Astrocyte (in vitro differentiated cells and primary cell): ENCODE measurements at regions not wholly inside any gene's neighbourhood (a gene's known extent, or its start where the extent isn't known, plus 50 kb on each side); places are given as distances from the start of the nearest gene placed in this dataset.
"Not testable (repeated sequence)": the region's sequence is repeated elsewhere in the genome, so short reads cannot be mapped to it uniquely, and the experiment has no call there.

Experiments
- CTCF ChIP-seq: IDR thresholded peaks from 2 replicates; pipeline ENCODE4 v1.5.1; 2011; ENCODE audit warnings: low read depth, mild to moderate bottlenecking, inconsistent platforms, low read length, moderate library complexity; ENCODE audit not compliant: insufficient read depth
- EZH2 ChIP-seq: IDR thresholded peaks from 2 replicates; pipeline ENCODE4 v1.6.1; 2012; ENCODE audit warnings: mild to moderate bottlenecking, low read length, inconsistent platforms; ENCODE audit not compliant: insufficient read depth

- TF ChIP-seq CTCF, EZH2: not testable (repeated sequence)
These were observed 361.8 kb upstream of the PLGLB2 start for GRCh38 chr2:87386063-87386560.
